Transverse colon (tissue), 4 donors: ENCODE measurements at regions not wholly inside any gene's neighbourhood (a gene's known extent, or its start where the extent isn't known, plus 50 kb on each side); places are given as distances from the start of the nearest gene placed in this dataset.

Experiments used
- DNase-seq: peaks from one replicate; pipeline ENCODE4 v3.0.0-alpha.2; 2019
- H3K27ac ChIP-seq, 4 donors: fragments of 200-600 bp; sonication (generic); 2 replicates each; pipeline ENCODE4 v1.5.1; 2016 to 2018; ENCODE audit warnings: inconsistent platforms in 4 of 4
- H3K27me3 ChIP-seq: fragments of 200-600 bp; sonication (generic); 2 replicates; pipeline ENCODE4 v1.5.1; 2017; ENCODE audit warnings: inconsistent platforms
- H3K36me3 ChIP-seq, 4 donors: fragments of 200-600 bp; sonication (generic); 2 replicates each; pipeline ENCODE4 v1.5.1; 2017 to 2019; ENCODE audit warnings: inconsistent platforms in 4 of 4
- H3K4me1 ChIP-seq, 4 donors: fragments of 200-600 bp; sonication (generic); 2 replicates each; pipeline ENCODE4 v1.5.1; 2017 to 2020; ENCODE audit warnings: inconsistent platforms in 4 of 4
- H3K4me3 ChIP-seq, 4 donors: fragments of 200-600 bp; sonication (generic); 1 replicate in 1 of 4; 2 replicates in 3 of 4; pipeline versions ENCODE4 v1.5.1 to v1.6.1; 2017 to 2019; ENCODE audit warnings: inconsistent platforms in 4 of 4
- H3K9me3 ChIP-seq, 2 donors: fragments of 200-600 bp; sonication (generic); 2 replicates each; pipeline ENCODE4 v1.5.1; 2017 to 2019; ENCODE audit warnings: inconsistent platforms in 2 of 2
- CTCF ChIP-seq, 5 experiments: fragments of 200-600 bp in 3 of 5; fragments of 450-650 bp in 2 of 5; sonication (generic) in 3 of 5; IDR thresholded peaks; 1 replicate in 2 of 5; 2 replicates in 3 of 5; pipeline ENCODE4 v1.5.1; 2016 to 2017; ENCODE audit warnings: antibody characterized with exemption in 5 of 5, inconsistent platforms in 3 of 5, mild to moderate bottlenecking in 2 of 5, moderate library complexity in 1 of 5
- EP300 ChIP-seq: sonication (generic); formaldehyde crosslinking; IDR thresholded peaks from one replicate; pipeline ENCODE4 v1.6.1; 2017; ENCODE audit warnings: antibody characterized with exemption, low read depth
- POLR2A ChIP-seq: fragments of 450-650 bp; IDR thresholded peaks from one replicate; pipeline ENCODE4 v1.6.1; 2016; ENCODE audit warnings: antibody characterized with exemption, mild to moderate bottlenecking, moderate library complexity
- POLR2AphosphoS5 ChIP-seq, 3 donors: sonication (generic); formaldehyde crosslinking; IDR thresholded peaks; one replicate each; pipeline ENCODE4 v1.6.1; 2016; ENCODE audit warnings: antibody characterized with exemption in 3 of 3
- WGBS, 2 donors: methylation state at CpG; one replicate each; pipeline ENCODE4 v1.1.5; 2018; ENCODE audit warnings: low coverage in 1 of 2; 5-methylcytosine and 5-hydroxymethylcytosine counted together
- in situ Hi-C, 4 donors: fragments of 200-750 bp; cut with MboI; loops; one replicate each; pipeline versions ENCODE4 v1.15.0 to v1.15.1; 2017; ENCODE audit warnings: low sequenced_read_pairs in 3 of 4, low pct_ligation_motif_present in 1 of 4, low pct_unique_long_range_greater_than_20kb in 1 of 4
- intact Hi-C: fragments of 100-400 bp; cut with DNase I; formaldehyde crosslinking; loops from one replicate; pipeline ENCODE4 v1.15.1; 2023; ENCODE audit warnings: low total_unique reads

DNA sequence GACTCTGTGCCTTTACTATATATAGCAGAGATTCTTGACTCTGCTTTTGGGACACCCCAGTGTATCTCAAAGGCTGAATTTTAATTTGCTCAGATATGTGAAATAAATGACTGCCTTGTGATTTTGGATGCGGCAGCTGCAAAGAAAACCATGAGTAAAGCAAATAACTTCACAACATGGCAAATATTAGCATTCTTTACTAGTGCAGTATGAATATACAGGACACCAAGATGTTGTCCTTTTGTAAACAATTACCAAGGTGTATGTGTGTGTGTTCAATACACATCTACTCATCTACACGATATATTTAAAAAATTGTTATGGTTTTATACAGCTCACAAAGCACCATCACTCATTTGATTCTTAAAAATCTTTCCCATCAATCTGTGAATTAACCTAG is 70.6 kb upstream of the TCF4 start:
- TF ChIP-seq CTCF (IDR thresholded peaks at IDR 0.05) (no peak), POLR2AphosphoS5 (IDR thresholded peaks at IDR 0.05) (no peak), POLR2A (no peak), EP300 (no peak)
- no peaks in the 10 kb centered on the region for H3K27me3 ChIP-seq
- 67% methylated on average over 2 of the region's 2 CpGs; no CpG with 5 or more reads in 1 of the 2 donors for WGBS, 2 donors
- no peaks in the 10 kb centered on the region for H3K4me1 ChIP-seq
- in situ Hi-C loops (no loop called here), intact Hi-C loops (no loop called here)
- DNase-seq, result no peak
- no peak overlapping the region for H3K4me3 ChIP-seq
- H3K27ac ChIP-seq, result no peak overlapping the region
- H3K9me3 ChIP-seq, result no peaks in the 10 kb centered on the region
- no peaks in the 10 kb centered on the region for H3K36me3 ChIP-seq

DNA sequence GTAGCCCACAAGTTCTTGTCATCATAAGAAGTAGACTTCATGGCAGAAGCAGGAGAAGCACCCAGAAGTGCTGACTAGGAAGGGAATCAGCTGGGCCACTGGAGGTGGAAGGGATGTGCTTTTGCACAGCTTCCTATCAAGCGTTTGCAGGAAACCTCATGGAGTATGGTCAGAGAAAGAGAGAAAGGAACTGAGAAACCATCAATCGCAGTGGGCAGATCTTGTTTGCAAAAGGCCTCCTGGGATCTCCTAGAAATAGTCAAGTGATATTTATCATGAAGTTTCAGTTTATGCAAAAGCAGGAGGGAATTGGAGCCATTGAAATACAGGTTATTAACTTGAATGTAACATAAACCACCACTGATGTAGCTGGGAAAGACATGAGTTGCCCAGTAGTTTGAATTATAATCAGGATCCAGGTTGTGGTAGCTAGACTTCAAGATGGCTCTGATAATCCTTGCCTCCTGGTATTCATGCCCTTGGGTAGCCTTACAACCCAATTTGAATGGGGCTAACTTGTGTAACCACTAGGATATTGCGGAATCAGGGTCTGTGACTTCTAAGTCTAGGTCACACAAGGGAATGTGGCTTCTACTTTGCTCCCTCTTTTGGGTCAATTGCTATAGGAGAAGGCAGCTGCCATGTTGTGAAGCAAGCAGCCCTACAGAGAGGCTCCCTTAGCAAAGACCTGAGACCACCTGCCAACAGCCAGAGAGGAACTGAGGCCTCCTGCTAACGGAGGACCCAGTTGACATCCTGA is 69.8 kb upstream of the TCF4 start:
- no peaks in the 10 kb centered on the region for H3K36me3 ChIP-seq
- intact Hi-C loops (no loop called here), in situ Hi-C loops (no loop called here)
- H3K27me3 ChIP-seq, result no peaks in the 10 kb centered on the region
- no peaks in the 10 kb centered on the region for H3K4me1 ChIP-seq
- no peak for DNase-seq
- no peak for TF ChIP-seq EP300
- no peak for TF ChIP-seq CTCF (IDR thresholded peaks at IDR 0.05)
- no peak for TF ChIP-seq POLR2AphosphoS5 (IDR thresholded peaks at IDR 0.05)
- TF ChIP-seq POLR2A, result no peak
- WGBS, 2 donors, result 57 to 65% methylated on average over 1 to 4 of the region's 4 CpGs
- no peak overlapping the region for H3K27ac ChIP-seq
- no peak overlapping the region for H3K4me3 ChIP-seq
- H3K9me3 ChIP-seq, result no peaks in the 10 kb centered on the region

DNA sequence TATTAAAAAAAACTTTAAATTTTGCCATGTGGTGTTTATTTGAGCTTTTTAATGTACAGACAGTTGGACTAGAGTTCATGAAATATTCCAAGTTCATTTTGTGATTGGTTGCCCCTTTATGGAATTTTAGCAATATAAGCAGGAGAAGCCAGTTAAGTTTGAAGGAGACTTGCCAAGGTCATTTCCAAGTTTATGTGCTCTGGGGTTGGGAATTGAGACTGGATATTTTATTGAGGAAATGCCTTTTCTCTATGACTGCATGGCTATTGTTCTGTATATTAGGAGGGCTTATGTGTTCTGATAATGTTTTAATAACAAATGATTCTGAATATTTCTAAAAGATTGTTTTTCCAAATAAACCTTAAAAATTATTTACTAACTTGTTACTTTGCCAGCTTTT is 67.0 kb upstream of the TCF4 start:
- H3K27me3 ChIP-seq, result no peaks in the 10 kb centered on the region
- H3K4me1 ChIP-seq, result no peaks in the 10 kb centered on the region
- H3K27ac ChIP-seq, result no peak overlapping the region
- no peak for TF ChIP-seq POLR2AphosphoS5 (IDR thresholded peaks at IDR 0.05)
- TF ChIP-seq POLR2A, result no peak
- in situ Hi-C loops, result no loop called here
- DNase-seq, result no peak
- H3K9me3 ChIP-seq, result no peaks in the 10 kb centered on the region
- H3K4me3 ChIP-seq, result no peak overlapping the region
- intact Hi-C loops, result no loop called here
- H3K36me3 ChIP-seq, result no peaks in the 10 kb centered on the region

DNA sequence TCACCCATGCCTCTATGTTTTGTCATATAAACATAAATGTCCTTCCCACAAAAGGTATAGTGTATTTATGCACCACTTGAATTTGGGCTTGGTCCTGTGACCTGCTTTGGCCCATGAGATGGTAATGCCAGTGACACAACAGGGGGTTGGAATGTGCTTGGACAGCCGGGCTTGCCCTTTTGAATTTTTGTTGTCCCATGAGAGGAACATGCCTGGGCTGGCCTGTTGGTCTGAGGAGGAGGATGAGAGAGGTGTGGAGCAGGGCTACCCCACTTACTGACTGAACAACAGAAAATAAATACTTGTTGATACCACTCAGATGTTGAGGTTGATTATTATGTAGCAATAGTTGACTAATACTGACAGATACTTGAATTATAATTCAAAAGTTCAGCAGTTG is 63.2 kb upstream of the TCF4 start:
- 17 to 90% methylated on average over 1 of the region's 1 CpG for WGBS, 2 donors
- TF ChIP-seq EP300 (no peak), POLR2AphosphoS5 (IDR thresholded peaks at IDR 0.05) (no peak), POLR2A (no peak), CTCF (IDR thresholded peaks at IDR 0.05) (no peak)

DNA sequence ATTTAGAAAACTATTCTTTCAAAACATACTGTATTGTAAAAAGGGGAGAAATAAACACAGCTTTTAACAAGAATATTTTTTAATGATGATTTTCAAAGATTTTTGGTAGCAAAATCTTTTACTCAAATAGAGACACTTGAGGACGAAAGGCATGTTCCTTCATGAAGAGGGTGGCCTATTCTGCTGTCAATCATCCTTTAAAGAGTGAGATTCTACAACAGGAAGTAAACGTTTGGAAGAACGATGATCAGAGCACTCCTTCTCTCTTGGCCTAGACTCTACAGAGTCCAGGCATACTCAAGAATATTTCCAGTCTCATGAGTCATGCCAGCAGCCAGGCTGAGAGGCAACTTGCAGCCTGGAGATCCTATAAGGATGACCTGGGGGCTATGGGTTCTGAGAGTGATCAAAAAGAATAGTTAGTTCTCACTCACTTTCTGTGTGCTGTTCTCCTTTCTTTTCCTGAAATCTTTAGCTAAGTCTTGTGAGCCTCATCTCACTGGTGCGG is 62.4 kb upstream of the TCF4 start:
- DNase-seq, result no peak
- H3K36me3 ChIP-seq, result no peaks in the 10 kb centered on the region
- intact Hi-C loops (no loop called here), in situ Hi-C loops (no loop called here)
- H3K4me1 ChIP-seq, result no peaks in the 10 kb centered on the region
- H3K9me3 ChIP-seq, result no peaks in the 10 kb centered on the region
- 41 to 70% methylated on average over 3 to 4 of the region's 4 CpGs for WGBS, 2 donors
- TF ChIP-seq POLR2AphosphoS5 (IDR thresholded peaks at IDR 0.05) (no peak), EP300 (no peak), POLR2A (no peak), CTCF (IDR thresholded peaks at IDR 0.05) (no peak)
- H3K27ac ChIP-seq, result no peak overlapping the region
- no peaks in the 10 kb centered on the region for H3K27me3 ChIP-seq
- H3K4me3 ChIP-seq, result no peak overlapping the region

More for the DNA sequence above, 63.2 kb upstream of the TCF4 start:
- in situ Hi-C loops, result no loop called here
- Histone ChIP-seq H3K27ac (no peak overlapping the region), H3K27me3 (no peaks in the 10 kb centered on the region), H3K4me1 (no peaks in the 10 kb centered on the region), H3K4me3 (no peak overlapping the region), H3K9me3 (no peaks in the 10 kb centered on the region), H3K36me3 (no peaks in the 10 kb centered on the region)
- no peak for DNase-seq
- intact Hi-C loops, result no loop called here
